Keratinocyte (primary cell): ENCODE measurements at regions not wholly inside any gene's neighbourhood (a gene's known extent, or its start where the extent isn't known, plus 50 kb on each side); places are given as distances from the start of the nearest gene placed in this dataset.

Experiments
- DNase-seq: peaks from one replicate; pipeline ENCODE4 v3.0.0-alpha.2; 2011; ENCODE audit warnings: low read depth, missing footprints, low spot score
- FAIRE-seq: peaks from 2 replicates; lab custom pipeline; 2011; peaks lifted over from hg19 to GRCh38; lab: Jason Lieb, UNC
- H2AFZ ChIP-seq: 2 replicates; pipeline ENCODE4 v1.6.0; 2012; ENCODE audit warnings: low read length, control low read depth, inconsistent platforms; ENCODE audit not compliant: control insufficient read depth
- H3K27ac ChIP-seq: 2 replicates; pipeline ENCODE4 v1.5.1; 2011; ENCODE audit warnings: low read length; ENCODE audit not compliant: control insufficient read depth, insufficient read depth
- H3K27me3 ChIP-seq: 3 replicates; pipeline ENCODE4 v1.6.0; 2011; ENCODE audit warnings: low read length; ENCODE audit not compliant: control insufficient read depth, insufficient read depth; ENCODE audit errors: extremely low read depth
- H3K36me3 ChIP-seq, 2 experiments: 2 replicates in 1 of 2; 3 replicates in 1 of 2; pipeline ENCODE4 v1.5.1; 2011; ENCODE audit warnings: low read length in 2 of 2, mild to moderate bottlenecking in 1 of 2; ENCODE audit not compliant: control insufficient read depth in 2 of 2, insufficient read depth in 2 of 2; ENCODE audit errors: extremely low read depth in 1 of 2
- H3K4me1 ChIP-seq: 3 replicates; pipeline ENCODE4 v1.5.1; 2011; ENCODE audit warnings: low read length; ENCODE audit not compliant: control insufficient read depth, insufficient read depth; ENCODE audit errors: extremely low read depth
- H3K4me2 ChIP-seq: 3 replicates; pipeline ENCODE4 v1.6.0; 2011; ENCODE audit warnings: low read depth, low read length; ENCODE audit not compliant: control insufficient read depth, insufficient read depth; ENCODE audit errors: extremely low read depth
- H3K4me3 ChIP-seq, 3 experiments: fragments of 200-600 bp in 1 of 3; sonication (generic) in 1 of 3; 2 replicates in 2 of 3; 3 replicates in 1 of 3; pipeline ENCODE4 v1.5.1; 2011 to 2016; ENCODE audit warnings: low read length in 3 of 3, mild to moderate bottlenecking in 3 of 3, control low read depth in 2 of 3, inconsistent platforms in 1 of 3, low read depth in 1 of 3, mixed read lengths in 1 of 3, mixed run types in 1 of 3, moderate library complexity in 1 of 3; ENCODE audit not compliant: control insufficient read depth in 2 of 3, insufficient read depth in 2 of 3; ENCODE audit errors: extremely low read depth in 1 of 3
- H3K79me2 ChIP-seq: 2 replicates; pipeline ENCODE4 v1.6.0; 2012; ENCODE audit warnings: low read length; ENCODE audit not compliant: control insufficient read depth, insufficient read depth
- H3K9ac ChIP-seq: 3 replicates; pipeline ENCODE4 v1.6.0; 2011; ENCODE audit warnings: low read length; ENCODE audit not compliant: control insufficient read depth, insufficient read depth; ENCODE audit errors: extremely low read depth
- H3K9me1 ChIP-seq: 3 replicates; pipeline ENCODE4 v1.6.0; 2011; ENCODE audit warnings: low read length; ENCODE audit not compliant: control insufficient read depth, insufficient read depth; ENCODE audit errors: extremely low read depth
- H3K9me3 ChIP-seq: 2 replicates; pipeline ENCODE4 v1.5.1; 2012; ENCODE audit warnings: low read depth, low read length; ENCODE audit not compliant: control insufficient read depth
- H4K20me1 ChIP-seq: 3 replicates; pipeline ENCODE4 v1.6.0; 2011; ENCODE audit warnings: low read length; ENCODE audit not compliant: control insufficient read depth, insufficient read depth; ENCODE audit errors: extremely low read depth
- EZH2 ChIP-seq: IDR thresholded peaks from one replicate; pipeline ENCODE4 v1.6.1; 2012; ENCODE audit warnings: inconsistent platforms, mild to moderate bottlenecking, low read length, moderate library complexity
- dilution Hi-C: fragments of 300-500 bp; cut with MboI; formaldehyde crosslinking; loops from one replicate; pipeline ENCODE4 v1.7.0; 2020; ENCODE audit warnings: low sequenced_read_pairs; ENCODE audit not compliant: extremely low pct_ligation_motif_present
- TF ChIP-seq, protein P1 (sequence below), 3 experiments: IDR thresholded peaks in 1 of 3; conservative IDR thresholded peaks in 1 of 3; optimal IDR thresholded peaks in 1 of 3; 2 replicates in 2 of 3; 3 replicates in 1 of 3; pipeline versions ENCODE3 to v1.5.1; 2011; ENCODE audit warnings: low read length in 3 of 3, mild to moderate bottlenecking in 3 of 3, moderate library complexity in 2 of 3, control low read depth in 1 of 3, inconsistent platforms in 1 of 3; ENCODE audit not compliant: insufficient read depth in 2 of 3; ENCODE audit errors: extremely low read depth in 1 of 3

DNA sequence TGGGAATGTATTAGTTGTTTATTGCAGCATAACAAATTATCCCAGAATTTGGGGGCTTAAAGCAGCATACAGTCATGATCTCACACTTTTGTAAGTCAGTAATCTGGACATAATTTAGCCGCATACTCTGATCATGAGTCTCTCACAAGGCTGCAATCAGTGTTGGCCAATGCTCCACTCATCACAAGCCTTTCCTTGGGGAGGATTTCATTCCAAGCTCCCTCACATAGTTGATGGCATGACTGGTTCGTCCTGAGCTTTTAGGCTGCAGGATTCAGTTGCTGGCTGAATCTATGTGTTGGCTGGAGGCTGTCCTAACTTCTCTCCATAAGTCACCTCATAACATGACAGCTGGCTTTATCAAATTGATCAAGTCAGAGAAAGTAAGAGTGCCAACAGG lies 1568.6 kb upstream of the PCDH7 start:
- FAIRE-seq (no peak), DNase-seq (no peak)
- Histone ChIP-seq H3K4me1 (no peaks in the 10 kb centered on the region), H3K9me3 (no peaks in the 10 kb centered on the region), H3K36me3 (no peaks in the 10 kb centered on the region), H2AFZ (no peak overlapping the region), H3K79me2 (no peaks in the 10 kb centered on the region), H3K9me1 (no peaks in the 10 kb centered on the region), H4K20me1 (no peaks in the 10 kb centered on the region), H3K27ac (no peak overlapping the region), H3K4me2 (no peak overlapping the region), H3K9ac (no peak overlapping the region), H3K27me3 (no peaks in the 10 kb centered on the region), H3K4me3 (no peak overlapping the region)
- dilution Hi-C loops = no loop called here
- TF ChIP-seq EZH2 = no peak
- TF ChIP-seq, protein P1, sequence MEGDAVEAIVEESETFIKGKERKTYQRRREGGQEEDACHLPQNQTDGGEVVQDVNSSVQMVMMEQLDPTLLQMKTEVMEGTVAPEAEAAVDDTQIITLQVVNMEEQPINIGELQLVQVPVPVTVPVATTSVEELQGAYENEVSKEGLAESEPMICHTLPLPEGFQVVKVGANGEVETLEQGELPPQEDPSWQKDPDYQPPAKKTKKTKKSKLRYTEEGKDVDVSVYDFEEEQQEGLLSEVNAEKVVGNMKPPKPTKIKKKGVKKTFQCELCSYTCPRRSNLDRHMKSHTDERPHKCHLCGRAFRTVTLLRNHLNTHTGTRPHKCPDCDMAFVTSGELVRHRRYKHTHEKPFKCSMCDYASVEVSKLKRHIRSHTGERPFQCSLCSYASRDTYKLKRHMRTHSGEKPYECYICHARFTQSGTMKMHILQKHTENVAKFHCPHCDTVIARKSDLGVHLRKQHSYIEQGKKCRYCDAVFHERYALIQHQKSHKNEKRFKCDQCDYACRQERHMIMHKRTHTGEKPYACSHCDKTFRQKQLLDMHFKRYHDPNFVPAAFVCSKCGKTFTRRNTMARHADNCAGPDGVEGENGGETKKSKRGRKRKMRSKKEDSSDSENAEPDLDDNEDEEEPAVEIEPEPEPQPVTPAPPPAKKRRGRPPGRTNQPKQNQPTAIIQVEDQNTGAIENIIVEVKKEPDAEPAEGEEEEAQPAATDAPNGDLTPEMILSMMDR (optimal IDR thresholded peaks at IDR 0.05 in 1 of 3, IDR thresholded peaks at IDR 0.05 in 1 of 3, conservative IDR thresholded peaks at IDR 0.05 in 1 of 3; ENCODE audit: extremely low read depth in 1 of 3, insufficient read depth in 2 of 3, low read length in 3 of 3) = no peak

DNA sequence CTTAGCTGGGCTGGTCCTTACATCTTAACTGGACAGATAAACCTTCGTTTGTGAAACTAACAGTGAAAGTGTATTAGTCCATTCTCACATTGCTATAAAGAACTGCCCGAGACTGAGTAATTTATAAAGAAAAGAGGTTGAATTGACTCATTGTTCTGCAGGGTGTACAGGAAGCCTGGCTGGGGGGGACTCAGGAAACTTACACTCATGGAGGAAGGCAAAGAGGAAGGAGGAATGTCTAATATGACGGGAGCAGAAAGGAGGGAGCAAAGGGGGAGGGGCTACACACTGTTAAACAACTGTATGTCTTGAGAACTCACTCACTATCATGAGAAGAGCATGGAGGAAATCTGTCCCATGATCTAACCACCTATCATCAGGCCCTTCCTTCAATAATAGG lies 1566.5 kb upstream of the PCDH7 start:
- dilution Hi-C loops = no loop called here

More for the DNA sequence above, 1566.5 kb upstream of the PCDH7 start:
- H3K36me3 ChIP-seq = no peaks in the 10 kb centered on the region
- no peak overlapping the region for H3K4me2 ChIP-seq
- no peaks in the 10 kb centered on the region for H4K20me1 ChIP-seq
- no peaks in the 10 kb centered on the region for H3K4me1 ChIP-seq
- no peaks in the 10 kb centered on the region for H3K27me3 ChIP-seq
- TF ChIP-seq, protein P1 (optimal IDR thresholded peaks at IDR 0.05 in 1 of 3, IDR thresholded peaks at IDR 0.05 in 1 of 3, conservative IDR thresholded peaks at IDR 0.05 in 1 of 3; ENCODE audit: extremely low read depth in 1 of 3, insufficient read depth in 2 of 3, low read length in 3 of 3) = no peak
- TF ChIP-seq EZH2 = no peak
- no peak overlapping the region for H3K27ac ChIP-seq
- no peaks in the 10 kb centered on the region for H3K79me2 ChIP-seq
- DNase-seq = no peak
- no peak for FAIRE-seq
- H3K9me1 ChIP-seq = no peaks in the 10 kb centered on the region
- H3K9ac ChIP-seq = no peak overlapping the region
- H3K4me3 ChIP-seq = no peak overlapping the region
- H2AFZ ChIP-seq = no peak overlapping the region
- H3K9me3 ChIP-seq = no peaks in the 10 kb centered on the region
